ENCODE measurements at regions not wholly inside any gene's neighbourhood (a gene's known extent, or its start where the extent isn't known, plus 50 kb on each side); places are given as distances from the start of the nearest gene placed in this dataset.

DNA sequence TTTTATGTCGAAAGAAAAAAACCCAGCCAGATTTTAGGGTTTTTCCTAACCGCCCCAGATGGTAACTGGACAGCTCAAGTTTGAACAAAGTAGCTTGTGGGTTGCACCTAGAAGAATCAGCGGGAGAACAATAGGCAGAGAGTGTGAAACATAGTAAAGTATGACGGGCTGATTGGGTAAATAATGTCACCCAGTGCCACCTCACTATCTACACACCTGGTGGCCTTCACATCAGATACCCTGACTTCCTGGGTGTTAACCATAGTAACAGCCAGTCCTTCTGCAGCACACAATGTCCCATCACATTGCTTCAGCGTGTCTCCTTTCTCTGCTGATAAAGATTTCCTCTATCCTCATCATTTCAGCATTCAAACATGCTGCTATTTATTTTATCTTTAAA lies 159.1 kb upstream of the HS3ST1 start:
- no peaks in the 10 kb centered on the region for H3K4me1 ChIP-seq (ENCODE audit: control insufficient read depth in 3 of 3, insufficient read depth in 3 of 3, low read length in 3 of 3)
- H3K27me3 ChIP-seq (ENCODE audit: control insufficient read depth in 3 of 3, insufficient read depth in 3 of 3, low read length in 3 of 3) = no peaks in the 10 kb centered on the region
- H3K4me3 ChIP-seq (ENCODE audit: low read length in 3 of 3) = no peak overlapping the region
- no peak overlapping the region for H3K27ac ChIP-seq (ENCODE audit: low read depth, low read length)
- no peaks in the 10 kb centered on the region for H3K36me3 ChIP-seq (ENCODE audit: control insufficient read depth in 3 of 3, insufficient read depth in 3 of 3, low read length in 3 of 3)
- H3K9ac ChIP-seq (ENCODE audit: low read depth in 1 of 3, low read length in 3 of 3) = no peak overlapping the region
- H3K9me3 ChIP-seq (ENCODE audit: control insufficient read depth in 3 of 3, low read length in 3 of 3) = no peaks in the 10 kb centered on the region

GRCh38 chr4:11585506-11585905 lies 156.8 kb upstream of the HS3ST1 start:
- no peaks in the 10 kb centered on the region for H3K36me3 ChIP-seq (ENCODE audit: control insufficient read depth in 3 of 3, insufficient read depth in 3 of 3, low read length in 3 of 3)
- no peak overlapping the region for H3K4me3 ChIP-seq (ENCODE audit: low read length in 3 of 3)
- H3K27ac ChIP-seq (ENCODE audit: low read depth, low read length) = no peak overlapping the region
- no peaks in the 10 kb centered on the region for H3K27me3 ChIP-seq (ENCODE audit: control insufficient read depth in 3 of 3, insufficient read depth in 3 of 3, low read length in 3 of 3)
- no peaks in the 10 kb centered on the region for H3K9me3 ChIP-seq (ENCODE audit: control insufficient read depth in 3 of 3, low read length in 3 of 3)
- no peak overlapping the region for H3K9ac ChIP-seq (ENCODE audit: low read depth in 1 of 3, low read length in 3 of 3)
- H3K4me1 ChIP-seq (ENCODE audit: control insufficient read depth in 3 of 3, insufficient read depth in 3 of 3, low read length in 3 of 3) = no peaks in the 10 kb centered on the region

DNA sequence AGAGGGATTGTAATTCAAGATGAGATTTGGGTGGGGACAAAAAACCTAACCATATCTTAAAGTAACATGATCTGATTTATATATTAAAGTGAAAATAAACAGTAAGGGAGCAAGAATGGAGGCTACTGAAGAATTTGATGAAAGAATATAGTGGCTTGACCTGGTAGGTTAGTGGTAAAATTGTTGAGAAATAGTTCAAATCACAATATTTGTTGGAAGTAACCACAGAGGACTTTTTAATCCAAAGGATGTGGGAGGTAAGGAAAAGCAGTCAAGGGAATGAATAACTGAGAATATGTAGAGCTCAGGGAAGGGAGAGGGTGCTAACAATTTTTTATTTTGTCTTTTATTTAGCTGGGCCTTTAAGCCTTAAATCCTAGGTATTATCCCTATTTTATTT lies 139.8 kb upstream of the HS3ST1 start:
- no peaks in the 10 kb centered on the region for H3K36me3 ChIP-seq (ENCODE audit: control insufficient read depth in 3 of 3, insufficient read depth in 3 of 3, low read length in 3 of 3)
- no peaks in the 10 kb centered on the region for H3K9me3 ChIP-seq (ENCODE audit: control insufficient read depth in 3 of 3, low read length in 3 of 3)
- H3K9ac ChIP-seq (ENCODE audit: low read depth in 1 of 3, low read length in 3 of 3) = no peak overlapping the region

GRCh38 chr4:11566444-11567022 lies 137.8 kb upstream of the HS3ST1 start:
- Histone ChIP-seq H3K9me3 (ENCODE audit: control insufficient read depth in 3 of 3, low read length in 3 of 3) (no peaks in the 10 kb centered on the region), H3K27ac (ENCODE audit: low read depth, low read length) (no peak overlapping the region), H3K27me3 (ENCODE audit: control insufficient read depth in 3 of 3, insufficient read depth in 3 of 3, low read length in 3 of 3) (no peaks in the 10 kb centered on the region), H3K9ac (ENCODE audit: low read depth in 1 of 3, low read length in 3 of 3) (no peak overlapping the region), H3K36me3 (ENCODE audit: control insufficient read depth in 3 of 3, insufficient read depth in 3 of 3, low read length in 3 of 3) (no peaks in the 10 kb centered on the region), H3K4me1 (ENCODE audit: control insufficient read depth in 3 of 3, insufficient read depth in 3 of 3, low read length in 3 of 3) (no peaks in the 10 kb centered on the region), H3K4me3 (ENCODE audit: low read length in 3 of 3) (no peak overlapping the region)

More for the DNA sequence above, 139.8 kb upstream of the HS3ST1 start:
- no peaks in the 10 kb centered on the region for H3K27me3 ChIP-seq (ENCODE audit: control insufficient read depth in 3 of 3, insufficient read depth in 3 of 3, low read length in 3 of 3)
- no peak overlapping the region for H3K4me3 ChIP-seq (ENCODE audit: low read length in 3 of 3)
- H3K27ac ChIP-seq (ENCODE audit: low read depth, low read length) = no peak overlapping the region
- no peaks in the 10 kb centered on the region for H3K4me1 ChIP-seq (ENCODE audit: control insufficient read depth in 3 of 3, insufficient read depth in 3 of 3, low read length in 3 of 3)

GRCh38 chr4:11565899-11566298 lies 137.2 kb upstream of the HS3ST1 start:
- Histone ChIP-seq H3K27ac (ENCODE audit: low read depth, low read length) (no peak overlapping the region), H3K9me3 (ENCODE audit: control insufficient read depth in 3 of 3, low read length in 3 of 3) (no peaks in the 10 kb centered on the region), H3K9ac (ENCODE audit: low read depth in 1 of 3, low read length in 3 of 3) (no peak overlapping the region), H3K4me3 (ENCODE audit: low read length in 3 of 3) (no peak overlapping the region), H3K27me3 (ENCODE audit: control insufficient read depth in 3 of 3, insufficient read depth in 3 of 3, low read length in 3 of 3) (no peaks in the 10 kb centered on the region), H3K36me3 (ENCODE audit: control insufficient read depth in 3 of 3, insufficient read depth in 3 of 3, low read length in 3 of 3) (no peaks in the 10 kb centered on the region), H3K4me1 (ENCODE audit: control insufficient read depth in 3 of 3, insufficient read depth in 3 of 3, low read length in 3 of 3) (no peaks in the 10 kb centered on the region)

DNA sequence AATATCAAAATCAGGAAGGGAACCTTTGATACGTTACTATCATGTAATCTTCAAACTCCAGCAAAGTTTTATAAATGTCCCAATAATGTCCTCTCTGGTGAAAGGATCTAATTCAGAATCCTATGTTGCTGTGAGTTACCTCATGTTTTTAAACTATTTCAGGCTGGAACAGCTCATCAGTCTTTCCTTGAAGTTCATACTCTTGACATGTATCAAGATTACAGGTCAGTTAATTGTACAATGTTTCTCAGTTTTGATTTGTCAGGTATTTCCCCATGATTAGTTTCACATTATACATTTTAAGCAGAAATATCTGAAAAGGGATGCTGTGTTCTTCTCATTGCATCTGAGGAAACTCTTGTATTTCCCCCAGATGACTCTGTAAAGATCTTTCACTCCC lies 136.5 kb upstream of the HS3ST1 start:
- no peaks in the 10 kb centered on the region for H3K9me3 ChIP-seq (ENCODE audit: control insufficient read depth in 3 of 3, low read length in 3 of 3)
- H3K4me3 ChIP-seq (ENCODE audit: low read length in 3 of 3) = no peak overlapping the region
- no peak overlapping the region for H3K27ac ChIP-seq (ENCODE audit: low read depth, low read length)
- H3K9ac ChIP-seq (ENCODE audit: low read depth in 1 of 3, low read length in 3 of 3) = no peak overlapping the region
- H3K36me3 ChIP-seq (ENCODE audit: control insufficient read depth in 3 of 3, insufficient read depth in 3 of 3, low read length in 3 of 3) = no peaks in the 10 kb centered on the region
- no peaks in the 10 kb centered on the region for H3K27me3 ChIP-seq (ENCODE audit: control insufficient read depth in 3 of 3, insufficient read depth in 3 of 3, low read length in 3 of 3)
- H3K4me1 ChIP-seq (ENCODE audit: control insufficient read depth in 3 of 3, insufficient read depth in 3 of 3, low read length in 3 of 3) = no peaks in the 10 kb centered on the region

- Histone ChIP-seq H3K27me3 (ENCODE audit: control insufficient read depth in 3 of 3, insufficient read depth in 3 of 3, low read length in 3 of 3) (no peaks in the 10 kb centered on the region), H3K9me3 (ENCODE audit: control insufficient read depth in 3 of 3, low read length in 3 of 3) (no peaks in the 10 kb centered on the region), H3K27ac (ENCODE audit: low read depth, low read length) (no peak overlapping the region), H3K4me3 (ENCODE audit: low read length in 3 of 3) (no peak overlapping the region), H3K4me1 (ENCODE audit: control insufficient read depth in 3 of 3, insufficient read depth in 3 of 3, low read length in 3 of 3) (no peaks in the 10 kb centered on the region), H3K36me3 (ENCODE audit: control insufficient read depth in 3 of 3, insufficient read depth in 3 of 3, low read length in 3 of 3) (no peaks in the 10 kb centered on the region), H3K9ac (ENCODE audit: low read depth in 1 of 3, low read length in 3 of 3) (no peak overlapping the region)
Observed at GRCh38 chr4:11564021-11564420, 135.3 kb upstream of the HS3ST1 start.

DNA sequence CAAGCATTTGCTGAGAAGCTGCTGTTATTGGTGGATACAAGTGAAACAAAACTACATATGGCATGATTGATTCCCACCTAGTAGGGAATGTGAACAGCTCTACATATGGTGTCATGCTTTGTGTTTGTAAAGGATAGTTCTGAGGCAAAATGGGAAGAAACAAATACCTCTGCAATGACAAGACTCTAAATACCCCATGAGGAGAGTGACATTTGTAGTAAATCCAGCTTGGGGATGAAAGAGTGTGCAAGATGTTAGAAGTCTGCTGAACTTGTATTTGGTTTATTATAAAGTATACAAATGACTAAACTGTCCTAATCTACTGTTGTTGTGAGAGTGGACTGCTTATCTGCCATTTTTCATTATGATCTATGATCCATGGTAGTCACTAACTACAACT lies 120.8 kb upstream of the HS3ST1 start:
- no peaks in the 10 kb centered on the region for H3K36me3 ChIP-seq (ENCODE audit: control insufficient read depth in 3 of 3, insufficient read depth in 3 of 3, low read length in 3 of 3)

GRCh38 chr4:11548597-11549082 lies 119.9 kb upstream of the HS3ST1 start:
- Histone ChIP-seq H3K9ac (ENCODE audit: low read depth in 1 of 3, low read length in 3 of 3) (no peak overlapping the region), H3K4me1 (ENCODE audit: control insufficient read depth in 3 of 3, insufficient read depth in 3 of 3, low read length in 3 of 3) (no peaks in the 10 kb centered on the region), H3K9me3 (ENCODE audit: control insufficient read depth in 3 of 3, low read length in 3 of 3) (no peaks in the 10 kb centered on the region), H3K27ac (ENCODE audit: low read depth, low read length) (no peak overlapping the region), H3K36me3 (ENCODE audit: control insufficient read depth in 3 of 3, insufficient read depth in 3 of 3, low read length in 3 of 3) (no peaks in the 10 kb centered on the region), H3K27me3 (ENCODE audit: control insufficient read depth in 3 of 3, insufficient read depth in 3 of 3, low read length in 3 of 3) (no peaks in the 10 kb centered on the region), H3K4me3 (ENCODE audit: low read length in 3 of 3) (no peak overlapping the region)

More for the DNA sequence above, 120.8 kb upstream of the HS3ST1 start:
- H3K9ac ChIP-seq (ENCODE audit: low read depth in 1 of 3, low read length in 3 of 3) = no peak overlapping the region
- no peaks in the 10 kb centered on the region for H3K27me3 ChIP-seq (ENCODE audit: control insufficient read depth in 3 of 3, insufficient read depth in 3 of 3, low read length in 3 of 3)
- no peak overlapping the region for H3K27ac ChIP-seq (ENCODE audit: low read depth, low read length)
- H3K4me3 ChIP-seq (ENCODE audit: low read length in 3 of 3) = no peak overlapping the region
- no peaks in the 10 kb centered on the region for H3K9me3 ChIP-seq (ENCODE audit: control insufficient read depth in 3 of 3, low read length in 3 of 3)
- H3K4me1 ChIP-seq (ENCODE audit: control insufficient read depth in 3 of 3, insufficient read depth in 3 of 3, low read length in 3 of 3) = no peaks in the 10 kb centered on the region

DNA sequence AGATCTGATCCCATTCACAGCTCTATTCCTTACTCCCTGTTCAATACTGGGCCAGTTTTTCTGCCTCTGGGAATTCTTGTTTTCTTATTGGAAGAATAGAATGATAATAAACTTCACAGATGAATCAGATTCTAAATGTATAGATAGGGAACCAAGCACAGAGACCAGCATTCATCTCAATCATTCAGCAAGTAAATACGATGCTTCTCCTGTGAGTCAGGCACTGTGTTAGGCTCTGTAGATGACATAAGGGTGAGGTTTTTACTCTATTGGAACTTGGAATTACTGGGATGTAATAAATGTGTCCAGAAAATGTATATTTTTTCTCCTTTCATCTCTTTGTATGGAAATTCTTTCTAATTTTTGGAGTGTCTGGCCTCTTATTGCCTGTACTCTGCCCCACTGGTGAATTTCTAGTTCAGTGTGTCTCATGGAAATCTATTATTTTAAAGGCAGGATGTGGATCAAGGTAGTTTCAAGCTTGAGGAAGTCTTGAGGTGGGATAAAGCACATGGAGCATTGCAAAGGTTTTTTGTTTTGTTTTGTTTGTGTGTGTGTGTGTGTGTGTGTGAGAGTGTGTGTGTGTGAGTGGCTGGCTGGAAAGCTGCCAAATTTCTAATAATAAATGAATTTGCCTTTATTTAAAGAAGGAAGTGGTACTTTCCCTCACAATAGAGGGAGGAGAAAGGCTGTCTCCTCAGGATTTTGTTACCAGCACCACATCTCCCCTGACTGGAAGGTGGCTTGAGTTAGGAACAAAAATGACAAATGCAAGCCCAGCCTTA lies 117.9 kb upstream of the HS3ST1 start:
- H3K9me3 ChIP-seq (ENCODE audit: control insufficient read depth in 3 of 3, low read length in 3 of 3) = no peaks in the 10 kb centered on the region
- H3K36me3 ChIP-seq (ENCODE audit: control insufficient read depth in 3 of 3, insufficient read depth in 3 of 3, low read length in 3 of 3) = no peaks in the 10 kb centered on the region
- H3K27me3 ChIP-seq (ENCODE audit: control insufficient read depth in 3 of 3, insufficient read depth in 3 of 3, low read length in 3 of 3) = no peaks in the 10 kb centered on the region
- H3K9ac ChIP-seq (ENCODE audit: low read depth in 1 of 3, low read length in 3 of 3) = no peak overlapping the region
- H3K27ac ChIP-seq (ENCODE audit: low read depth, low read length) = no peak overlapping the region
- no peak overlapping the region for H3K4me3 ChIP-seq (ENCODE audit: low read length in 3 of 3)
- H3K4me1 ChIP-seq (ENCODE audit: control insufficient read depth in 3 of 3, insufficient read depth in 3 of 3, low read length in 3 of 3) = no peaks in the 10 kb centered on the region

All from skeletal muscle tissue (tissue), 3 donors.